HepG2 (cell line): ENCODE measurements at regions not wholly inside any gene's neighbourhood (a gene's known extent, or its start where the extent isn't known, plus 50 kb on each side); places are given as distances from the start of the nearest gene placed in this dataset.

ENCODE experiments used
- ATAC-seq: fragments of 200-7000 bp; cut with Tn5 transposase; 3 replicates; pipeline ENCODE4 v1.9.1; 2020; ENCODE audit warnings: mild to moderate bottlenecking, moderate library complexity
- BruUV-seq: library from RNA; stranded (reverse); fragments of 400-500 nt; replicated peaks from 2 replicates; lab custom pipeline; 2021; lab: Mats Ljungman, UMichigan
- CTCF ChIA-PET: fragments of 300-600 bp; formaldehyde crosslinking; extraction: SDS; loops from one replicate; lab custom pipeline; 2021; ENCODE audit warnings: low total read pairs, inconsistent platforms, low intra/inter-chr PET ratio; lab: Yijun Ruan, JAX
- POLR2A ChIA-PET: fragments of 350-600 bp; sonication (Branson Sonifier 250); formaldehyde crosslinking; loops from one replicate; lab custom pipeline; 2020; ENCODE audit warnings: antibody characterized with exemption, inconsistent platforms; lab: Yijun Ruan, JAX
- DNase-seq: peaks from one replicate; pipeline ENCODE4 v3.0.0-alpha.2; 2015; ENCODE audit warnings: low spot score
- FAIRE-seq: peaks from 3 replicates; lab custom pipeline; 2011; peaks lifted over from hg19 to GRCh38; lab: Jason Lieb, UNC
- H2AFZ ChIP-seq: one replicate; pipeline ENCODE4 v1.6.1; 2011; ENCODE audit warnings: low read length, inconsistent platforms
- H3K27ac ChIP-seq: fragments of 300-600 bp; 3 replicates; pipeline ENCODE4 v1.8.0; 2011; ENCODE audit warnings: mixed run types, mild to moderate bottlenecking, mixed read lengths, low read length, inconsistent platforms; ENCODE audit not compliant: insufficient read depth; ENCODE audit errors: extremely low read length
- H3K27me3 ChIP-seq, 2 experiments: fragments of 200-600 bp in 1 of 2; 2 replicates in 1 of 2; 3 replicates in 1 of 2; pipeline versions ENCODE4 v1.6.0 to v1.8.0; 2011; ENCODE audit warnings: low read length in 2 of 2, mild to moderate bottlenecking in 2 of 2, moderate library complexity in 2 of 2, inconsistent platforms in 1 of 2; ENCODE audit not compliant: insufficient read depth in 2 of 2, control insufficient read depth in 1 of 2
- H3K36me3 ChIP-seq, 2 experiments: fragments of 200-600 bp in 1 of 2; replicated peaks in 1 of 2; 2 replicates in 1 of 2; 3 replicates in 1 of 2; pipeline versions ENCODE4 v1.5.1 to v1.8.0; 2011; ENCODE audit warnings: low read length in 2 of 2, inconsistent platforms in 1 of 2; ENCODE audit not compliant: insufficient read depth in 2 of 2, control insufficient read depth in 1 of 2
- H3K4me1 ChIP-seq: 2 replicates; pipeline ENCODE4 v1.5.1; 2012; ENCODE audit warnings: low read length, inconsistent platforms; ENCODE audit not compliant: insufficient read depth
- H3K4me2 ChIP-seq: 2 replicates; pipeline ENCODE4 v1.6.0; 2011; ENCODE audit warnings: low read depth, low read length, inconsistent platforms
- H3K4me3 ChIP-seq, 3 experiments: fragments of 200-600 bp in 1 of 3; sonication (generic), shearing (Covaris generic) in 1 of 3; replicated peaks in 1 of 3; 2 replicates each; pipeline ENCODE4 v1.5.1; 2011 to 2016; ENCODE audit warnings: low read length in 3 of 3, inconsistent platforms in 2 of 3, low read depth in 2 of 3, mild to moderate bottlenecking in 2 of 3, control low read depth in 1 of 3, mixed read lengths in 1 of 3; ENCODE audit not compliant: insufficient read depth in 1 of 3
- H3K79me2 ChIP-seq: one replicate; pipeline ENCODE4 v1.6.1; 2011; ENCODE audit warnings: low read length, inconsistent platforms; ENCODE audit not compliant: insufficient read depth
- H3K9ac ChIP-seq: 2 replicates; pipeline ENCODE4 v1.6.0; 2011; ENCODE audit warnings: mild to moderate bottlenecking, low read depth, low read length, inconsistent platforms; ENCODE audit not compliant: insufficient read depth
- H3K9me3 ChIP-seq: 2 replicates; pipeline ENCODE4 v1.5.1; 2012; ENCODE audit warnings: mild to moderate bottlenecking, low read length
- H4K20me1 ChIP-seq: 2 replicates; pipeline ENCODE4 v1.6.0; 2011; ENCODE audit warnings: inconsistent platforms, mild to moderate bottlenecking, low read length, moderate library complexity; ENCODE audit not compliant: insufficient read depth
- MAFK ChIP-seq, 2 experiments: IDR thresholded peaks in 1 of 2; conservative IDR thresholded peaks in 1 of 2; 2 replicates each; pipeline ENCODE4 v1.6.1; 2011; ENCODE audit warnings: improper control_type of control experiment in 2 of 2, low read length in 2 of 2
- MTA1 ChIP-seq: sonication (generic); formaldehyde crosslinking; IDR thresholded peaks from 2 replicates; pipeline ENCODE4 v1.4.0; 2020; ENCODE audit warnings: missing genetic modification reagents, mild to moderate bottlenecking, borderline replicate concordance
- ZBTB3 ChIP-seq: sonication (generic); formaldehyde crosslinking; IDR thresholded peaks from 2 replicates; pipeline ENCODE4 v1.4.0; 2020; ENCODE audit warnings: low read depth, mild to moderate bottlenecking, moderate library complexity, missing genetic modification reagents, borderline replicate concordance
- ZC3H13 ChIP-seq: sonication (generic); formaldehyde crosslinking; IDR thresholded peaks from 2 replicates; pipeline ENCODE4 v1.8.1; 2023; ENCODE audit warnings: mild to moderate bottlenecking, missing genetic modification reagents, moderate library complexity
- ZFP91 ChIP-seq: sonication (generic); formaldehyde crosslinking; IDR thresholded peaks from 2 replicates; pipeline ENCODE4 v1.9.0; 2022; ENCODE audit warnings: missing genetic modification reagents, mild to moderate bottlenecking, borderline replicate concordance
- ZNF205 ChIP-seq: IDR thresholded peaks from 2 replicates; pipeline ENCODE4 v1.6.1; 2018; ENCODE audit warnings: missing biosample characterization, missing genetic modification reagents
- ZNF282 ChIP-seq: fragments of 450-650 bp; IDR thresholded peaks from 2 replicates; pipeline ENCODE4 v1.6.1; 2018; ENCODE audit not compliant: partially characterized antibody
- ZNF839 ChIP-seq: sonication (generic); formaldehyde crosslinking; IDR thresholded peaks from 2 replicates; pipeline ENCODE4 v1.4.0; 2020; ENCODE audit warnings: missing genetic modification reagents, mild to moderate bottlenecking, borderline replicate concordance
- WGBS: methylation state at CpG from one replicate; pipeline ENCODE4 v1.1.6; 2017; ENCODE audit warnings: low lambda C conversion rate; 5-methylcytosine and 5-hydroxymethylcytosine counted together
- in situ Hi-C: cut with HindIII; loops from 2 replicates; pipeline ENCODE4 v1.10.0; 2017; ENCODE audit warnings: low pct_unique_long_range_greater_than_20kb; ENCODE audit not compliant: extremely low pct_ligation_motif_present
- intact Hi-C: fragments of 100-400 bp; cut with micrococcal nuclease; formaldehyde crosslinking; loops from one replicate; pipeline ENCODE4 v1.10.0; 2022; ENCODE audit not compliant: unreplicated experiment

DNA sequence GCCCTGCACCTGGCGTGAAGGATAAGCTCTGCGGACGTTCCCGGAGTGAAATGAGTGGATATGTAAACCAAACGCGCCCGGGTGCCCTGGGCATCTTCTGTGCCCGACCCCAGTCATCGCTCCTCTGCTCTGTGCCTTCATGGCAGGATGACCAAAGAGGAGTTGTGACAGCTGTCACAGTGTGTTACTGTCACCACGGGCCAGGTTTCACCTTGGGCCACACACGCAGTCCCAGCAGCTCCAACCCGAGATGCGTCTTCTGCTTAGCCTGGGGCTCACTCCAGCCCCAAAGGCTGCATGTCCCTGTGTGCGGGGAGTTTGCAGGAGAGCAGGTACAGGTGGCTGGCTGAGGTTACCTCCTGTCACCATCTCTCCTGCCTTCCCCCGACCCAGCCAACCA is 311.6 kb downstream of the BMP7 start:
- in situ Hi-C loops (no loop called here), intact Hi-C loops (no loop called here)
- Histone ChIP-seq H3K4me2 (no peak overlapping the region), H3K4me3 (no peak overlapping the region), H3K4me1 (no peaks in the 10 kb centered on the region), H3K36me3 (no peaks in the 10 kb centered on the region), H2AFZ (no peak overlapping the region), H3K79me2 (no peaks in the 10 kb centered on the region), H4K20me1 (no peaks in the 10 kb centered on the region), H3K27me3 (peaks cover 9 to 73% of the 10 kb centered on the region in 2 experiments; a peak in 4 of 5 replicates), H3K9ac (no peak overlapping the region), H3K9me3 (no peaks in the 10 kb centered on the region), H3K27ac (no peak overlapping the region)
- ChIA-PET POLR2A (no interaction called here), CTCF (no interaction called here)
- no peak for FAIRE-seq
- BruUV-seq, result no TSS peak
- ATAC-seq, result no peak; the same call in 1 of the 3 replicates
- 34% methylated on average over 13 of the region's 15 CpGs for WGBS
- no peak for DNase-seq
- TF ChIP-seq ZC3H13 (CRISPR knock-in tag) (no peak), MAFK (conservative IDR thresholded peaks at IDR 0.05 in 1 of 2, IDR thresholded peaks at IDR 0.05 in 1 of 2; ENCODE audit: low read length in 2 of 2) (no peak), ZNF282 (no peak), ZNF205 (CRISPR knock-in tag) (no peak), ZBTB3 (CRISPR knock-in tag) (no peak), ZNF839 (0 out of 2 replicates have a peak, but pooled peaks have one; percentile 30), MTA1 (CRISPR knock-in tag) (0 out of 2 replicates have a peak, but pooled peaks have one; percentile 17), ZFP91 (CRISPR knock-in tag) (no peak)
